H9 (cell line): ENCODE measurements at regions not wholly inside any gene's neighbourhood (a gene's known extent, or its start where the extent isn't known, plus 50 kb on each side); places are given as distances from the start of the nearest gene placed in this dataset.

Experiments
- DNase-seq: peaks from one replicate; pipeline ENCODE4 v3.0.0-alpha.2; 2017
- H2AFZ ChIP-seq: one replicate; pipeline ENCODE4 v1.6.1; 2013; ENCODE audit warnings: mild to moderate bottlenecking, low read length, control low read depth, moderate library complexity
- H2AK5ac ChIP-seq: 2 replicates; pipeline ENCODE4 v1.6.1; 2013; ENCODE audit warnings: low read length, control low read depth, mixed read lengths; ENCODE audit not compliant: insufficient read length
- H2BK120ac ChIP-seq: one replicate; pipeline ENCODE4 v1.6.1; 2013; ENCODE audit warnings: low read depth, mild to moderate bottlenecking, low read length, control low read depth, inconsistent platforms; ENCODE audit not compliant: poor library complexity, severe bottlenecking
- H2BK12ac ChIP-seq: 2 replicates; pipeline ENCODE4 v1.6.1; 2013; ENCODE audit warnings: low read length, control low read depth, mixed read lengths, low read depth; ENCODE audit not compliant: insufficient read length
- H2BK15ac ChIP-seq: 2 replicates; pipeline ENCODE4 v1.6.1; 2013; ENCODE audit warnings: low read depth, low read length, control low read depth
- H2BK20ac ChIP-seq: one replicate; pipeline ENCODE4 v1.6.1; 2013; ENCODE audit warnings: low read depth, mild to moderate bottlenecking, low read length, control low read depth, inconsistent platforms; ENCODE audit not compliant: poor library complexity, severe bottlenecking
- H2BK5ac ChIP-seq: 2 replicates; pipeline ENCODE4 v1.6.1; 2013; ENCODE audit warnings: low read length, control low read depth, mixed read lengths; ENCODE audit not compliant: insufficient read length
- H3K14ac ChIP-seq: 2 replicates; pipeline ENCODE4 v1.6.1; 2013; ENCODE audit warnings: low read length, control low read depth; ENCODE audit not compliant: insufficient read depth
- H3K18ac ChIP-seq: 2 replicates; pipeline ENCODE4 v1.6.1; 2013; ENCODE audit warnings: low read depth, mild to moderate bottlenecking, mixed read lengths, low read length, control low read depth; ENCODE audit not compliant: insufficient read length
- H3K23ac ChIP-seq: 2 replicates; pipeline ENCODE4 v1.6.1; 2013; ENCODE audit warnings: low read length, control low read depth, mixed read lengths, low read depth; ENCODE audit not compliant: insufficient read length
- H3K23me2 ChIP-seq: 2 replicates; pipeline ENCODE4 v1.6.1; 2013; ENCODE audit warnings: low read depth, mild to moderate bottlenecking, mixed read lengths, low read length, control low read depth; ENCODE audit not compliant: insufficient read length, poor library complexity, severe bottlenecking
- H3K27ac ChIP-seq: 2 replicates; pipeline ENCODE4 v1.5.1; 2013; ENCODE audit warnings: low read length, control low read depth, mixed read lengths, low read depth; ENCODE audit not compliant: insufficient read length
- H3K27me3 ChIP-seq: 2 replicates; pipeline ENCODE4 v1.6.1; 2013; ENCODE audit warnings: low read length, control low read depth, inconsistent platforms; ENCODE audit not compliant: insufficient read depth
- H3K4ac ChIP-seq: 2 replicates; pipeline ENCODE4 v1.6.1; 2013; ENCODE audit warnings: low read depth, mild to moderate bottlenecking, control low read depth, inconsistent platforms, low read length, moderate library complexity
- H3K4me1 ChIP-seq: 2 replicates; pipeline ENCODE4 v1.6.1; 2013; ENCODE audit warnings: low read length, control low read depth, inconsistent platforms; ENCODE audit not compliant: insufficient read depth
- H3K4me2 ChIP-seq: 2 replicates; pipeline ENCODE4 v1.6.1; 2013; ENCODE audit warnings: low read length, control low read depth, mixed read lengths; ENCODE audit not compliant: insufficient read length, insufficient read depth
- H3K56ac ChIP-seq: 2 replicates; pipeline ENCODE4 v1.6.1; 2013; ENCODE audit warnings: low read depth, mild to moderate bottlenecking, mixed read lengths, low read length, control low read depth; ENCODE audit not compliant: insufficient read length
- H3K79me1 ChIP-seq: 2 replicates; pipeline ENCODE4 v1.6.1; 2013; ENCODE audit warnings: low read depth, mild to moderate bottlenecking, moderate library complexity, low read length, control low read depth, inconsistent platforms; ENCODE audit not compliant: insufficient read depth, poor library complexity, severe bottlenecking
- H3K79me2 ChIP-seq: 2 replicates; pipeline ENCODE4 v1.6.1; 2013; ENCODE audit warnings: low read length, control low read depth, inconsistent platforms; ENCODE audit not compliant: insufficient read depth
- H3K9ac ChIP-seq: 2 replicates; pipeline ENCODE4 v1.6.1; 2013; ENCODE audit warnings: low read length, control low read depth, mixed read lengths; ENCODE audit not compliant: insufficient read length; ENCODE audit errors: extremely low read depth
- H3K9me3 ChIP-seq: one replicate; pipeline ENCODE4 v1.6.1; 2013; ENCODE audit warnings: low read depth, low read length, inconsistent platforms; ENCODE audit not compliant: control insufficient read depth
- H3T11ph ChIP-seq: one replicate; pipeline ENCODE4 v1.6.1; 2013; ENCODE audit warnings: mild to moderate bottlenecking, low read length, control low read depth, inconsistent platforms
- H4K20me1 ChIP-seq: one replicate; pipeline ENCODE4 v1.6.1; 2013; ENCODE audit not compliant: control insufficient read depth, insufficient read length, insufficient read depth
- H4K5ac ChIP-seq: 2 replicates; pipeline ENCODE4 v1.6.1; 2013; ENCODE audit warnings: low read depth, mild to moderate bottlenecking, mixed read lengths, low read length, control low read depth; ENCODE audit not compliant: insufficient read length
- H4K8ac ChIP-seq: replicated peaks from 2 replicates; pipeline ENCODE4 v1.6.1; 2013; ENCODE audit warnings: low read length, control low read depth, mixed read lengths, low read depth; ENCODE audit not compliant: insufficient read length
- H4K91ac ChIP-seq: 2 replicates; pipeline ENCODE4 v1.6.1; 2013; ENCODE audit warnings: low read depth, mild to moderate bottlenecking, moderate library complexity, mixed read lengths, low read length, control low read depth; ENCODE audit not compliant: insufficient read length
- H3K27ac Mint-ChIP-seq, 3 experiments: 2 replicates in 2 of 3; 3 replicates in 1 of 3; pipeline ENCODE4 v1.8.0; 2020 to 2021; ENCODE audit warnings: mixed read lengths in 3 of 3, mild to moderate bottlenecking in 1 of 3, moderate library complexity in 1 of 3
- H3K27me3 Mint-ChIP-seq: 2 replicates; pipeline ENCODE4 v1.8.0; 2021; ENCODE audit warnings: low read depth, mild to moderate bottlenecking, moderate library complexity, mixed read lengths
- H3K36me3 Mint-ChIP-seq, 3 experiments: 2 replicates in 2 of 3; 3 replicates in 1 of 3; pipeline ENCODE4 v1.8.0; 2020 to 2021; ENCODE audit warnings: low read depth in 3 of 3, mixed read lengths in 3 of 3; ENCODE audit not compliant: insufficient read depth in 1 of 3
- H3K4me1 Mint-ChIP-seq, 2 experiments: 2 replicates each; pipeline ENCODE4 v1.8.0; 2020; ENCODE audit warnings: mixed read lengths in 2 of 2
- H3K4me3 Mint-ChIP-seq, 2 experiments: 2 replicates in 1 of 2; 3 replicates in 1 of 2; pipeline ENCODE4 v1.8.0; 2020 to 2021; ENCODE audit warnings: mild to moderate bottlenecking in 2 of 2, mixed read lengths in 2 of 2, moderate library complexity in 1 of 2
- H3K9me3 Mint-ChIP-seq, 2 experiments: 2 replicates in 1 of 2; 3 replicates in 1 of 2; pipeline ENCODE4 v1.8.0; 2020; ENCODE audit warnings: mild to moderate bottlenecking in 2 of 2, mixed read lengths in 2 of 2, moderate library complexity in 1 of 2
- CTCF ChIP-seq: fragments of 200-600 bp; sonication (generic); conservative IDR thresholded peaks from 3 replicates; pipeline ENCODE4 v1.8.0; 2021; ENCODE audit warnings: antibody characterized with exemption, mild to moderate bottlenecking
- WGBS: extraction: QIAGEN DNeasy Blood & Tissue Kit; methylation state at CpG from one replicate; pipeline ENCODE4 v1.1.7; 2013; ENCODE audit warnings: missing lambda C conversion rate, low lambda C conversion rate, mixed read lengths; ENCODE audit not compliant: insufficient read length; ENCODE audit errors: extremely low coverage; 5-methylcytosine and 5-hydroxymethylcytosine counted together

GRCh38 chr2:181140414-181140813, 160.0 kb downstream of the UBE2E3 start:
- Histone ChIP-seq H3K27me3 (no peaks in the 10 kb centered on the region), H4K20me1 (no peaks in the 10 kb centered on the region), H3K27ac (no peak overlapping the region), H2AFZ (no peak overlapping the region), H3K4ac (no peak overlapping the region), H3K56ac (no peak overlapping the region), H4K8ac (no peak overlapping the region), H2BK120ac (no peak overlapping the region), H3K4me1 (no peaks in the 10 kb centered on the region), H3K4me2 (no peak overlapping the region), H2BK15ac (no peak overlapping the region), H3K14ac (no peak overlapping the region), H3K9me3 (no peaks in the 10 kb centered on the region), H3K9ac (no peak overlapping the region), H2BK20ac (no peak overlapping the region), H3K23me2 (no peaks in the 10 kb centered on the region), H4K5ac (no peak overlapping the region), H2BK5ac (no peak overlapping the region), H3T11ph (no peak overlapping the region), H3K18ac (no peak overlapping the region), H3K23ac (no peak overlapping the region), H3K79me2 (no peaks in the 10 kb centered on the region), H3K79me1 (no peaks in the 10 kb centered on the region), H2AK5ac (no peak overlapping the region), H4K91ac (no peak overlapping the region), H2BK12ac (no peak overlapping the region)
- Mint-ChIP-seq H3K4me1 (peaks cover 0 to 4% of the 10 kb centered on the region in 2 experiments; a peak in 2 of 4 replicates), H3K27me3 (no peaks in the 10 kb centered on the region), H3K36me3 (no peaks in the 10 kb centered on the region; a peak in 1 of 7 replicates), H3K4me3 (no peak overlapping the region), H3K27ac (no peak overlapping the region), H3K9me3 (no peaks in the 10 kb centered on the region; a peak in 1 of 5 replicates)
- TF ChIP-seq CTCF, result no peak
- DNase-seq, result no peak
- WGBS, result no CpG with 5 or more reads among the region's 1 CpG
